NCI-H2107 (cell line): ENCODE measurements at regions not wholly inside any gene's neighbourhood (a gene's known extent, or its start where the extent isn't known, plus 50 kb on each side); places are given as distances from the start of the nearest gene placed in this dataset.

Experiments
- DNase-seq: peaks from one replicate; lab custom pipeline; 2025; lab: John Stamatoyannopoulos, UW

DNA sequence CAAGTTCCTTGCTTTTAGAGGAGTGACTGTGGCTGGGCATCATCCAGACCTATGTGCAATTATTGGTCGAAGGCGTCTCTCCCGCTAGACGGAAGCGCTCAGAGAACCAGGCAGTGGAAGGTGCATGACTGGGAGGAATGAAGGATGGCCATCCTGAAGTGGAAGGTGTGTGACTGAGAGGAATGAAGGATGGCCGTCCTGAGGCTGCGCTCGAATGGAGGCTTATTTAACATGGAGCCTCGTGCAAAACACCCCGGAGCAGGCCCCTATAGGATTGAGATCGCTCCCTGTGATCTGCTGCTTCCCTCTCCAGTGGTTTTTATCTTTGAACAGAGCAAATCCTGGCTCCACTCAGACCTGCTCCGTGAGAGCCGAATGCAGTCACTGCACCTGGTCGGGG is 140.2 kb upstream of the ID2 start:
- no peak for DNase-seq

DNA sequence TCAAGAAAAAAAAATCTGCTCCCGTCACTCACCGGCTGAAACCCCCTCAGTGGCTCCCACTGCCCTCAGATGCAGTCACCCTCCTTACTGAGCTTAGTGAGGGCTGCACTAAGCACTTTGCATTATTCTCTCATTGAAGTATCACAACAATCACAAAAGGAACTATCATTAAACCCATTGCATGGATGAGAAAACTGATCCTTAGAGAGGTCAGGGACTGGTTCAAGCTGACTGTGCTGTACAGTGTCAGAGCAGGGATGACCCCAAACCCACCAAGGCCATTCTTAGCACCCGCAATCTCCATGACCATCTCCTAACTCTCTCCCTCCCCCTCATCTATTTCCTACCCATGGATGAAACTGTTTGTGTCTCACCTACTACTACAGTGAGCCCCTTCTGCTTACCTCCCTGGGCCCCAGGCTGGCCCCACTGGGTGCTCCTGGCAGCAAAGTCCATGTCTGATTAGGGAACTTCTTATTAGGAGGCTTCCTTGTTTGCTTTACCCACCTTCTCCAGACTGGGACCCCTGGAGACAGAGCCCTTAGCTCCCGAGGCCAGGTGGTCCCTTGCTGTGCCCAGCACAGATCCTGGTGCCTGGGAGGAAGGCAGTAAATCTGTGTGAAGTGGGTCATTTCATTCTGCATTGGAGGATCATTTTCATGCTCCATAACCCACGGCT is 139.3 kb upstream of the ID2 start:
- DNase-seq: no peak

DNA sequence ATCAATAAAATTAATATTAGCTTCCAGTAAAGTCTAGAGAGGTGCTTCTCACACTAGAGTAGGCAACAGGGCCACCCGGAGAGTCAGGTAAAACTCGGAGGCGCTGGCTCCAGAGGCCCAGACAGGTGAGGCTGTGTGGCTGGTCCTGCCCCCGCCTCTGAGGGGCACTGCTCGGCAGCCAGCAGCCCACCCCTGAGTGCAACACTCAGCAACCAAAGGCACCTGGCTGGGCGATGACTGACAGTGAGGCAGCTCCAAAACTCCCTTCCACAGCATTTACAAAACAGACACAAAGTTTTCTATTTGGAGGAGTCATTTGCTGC is 138.8 kb upstream of the ID2 start:
- peak; percentile 11 for DNase-seq

DNA sequence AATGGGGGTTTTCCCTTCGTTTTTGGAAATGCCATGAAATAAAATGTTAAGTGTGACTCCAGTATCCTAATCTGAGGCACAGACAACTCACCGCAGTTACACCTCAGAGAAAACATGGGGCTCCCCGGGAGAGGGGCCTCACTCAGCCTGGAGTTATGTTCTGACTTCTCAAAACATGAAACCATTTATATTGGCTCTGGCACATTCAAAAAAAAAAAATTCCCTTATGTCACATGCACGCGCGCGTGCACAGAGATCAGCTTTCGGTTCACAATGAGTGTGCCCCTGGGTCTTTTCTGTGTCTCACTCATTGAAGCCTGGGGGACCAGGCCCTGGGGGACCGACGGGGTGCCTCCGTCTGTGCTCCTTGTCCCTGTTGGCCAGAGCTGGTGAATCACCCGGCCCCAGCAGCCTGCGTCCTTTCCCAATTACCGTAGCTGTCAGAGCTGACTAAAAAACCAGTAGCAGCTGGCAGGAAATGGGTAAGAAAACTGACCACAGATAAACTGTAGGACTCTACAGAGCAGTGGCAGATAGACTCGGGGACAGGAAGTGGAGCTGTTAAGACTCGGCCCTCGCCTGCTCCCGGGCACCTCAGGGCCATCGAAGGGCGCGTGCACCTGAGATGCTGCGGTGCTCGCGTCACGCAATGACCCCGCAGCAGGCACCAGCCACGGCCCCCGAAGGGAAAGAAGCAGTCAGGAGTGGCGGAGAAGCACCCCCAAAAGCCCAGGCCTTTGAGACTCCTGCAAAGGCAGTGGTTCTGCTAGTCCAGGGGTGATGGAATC is 138.3 kb upstream of the ID2 start:
- DNase-seq: no peak

DNA sequence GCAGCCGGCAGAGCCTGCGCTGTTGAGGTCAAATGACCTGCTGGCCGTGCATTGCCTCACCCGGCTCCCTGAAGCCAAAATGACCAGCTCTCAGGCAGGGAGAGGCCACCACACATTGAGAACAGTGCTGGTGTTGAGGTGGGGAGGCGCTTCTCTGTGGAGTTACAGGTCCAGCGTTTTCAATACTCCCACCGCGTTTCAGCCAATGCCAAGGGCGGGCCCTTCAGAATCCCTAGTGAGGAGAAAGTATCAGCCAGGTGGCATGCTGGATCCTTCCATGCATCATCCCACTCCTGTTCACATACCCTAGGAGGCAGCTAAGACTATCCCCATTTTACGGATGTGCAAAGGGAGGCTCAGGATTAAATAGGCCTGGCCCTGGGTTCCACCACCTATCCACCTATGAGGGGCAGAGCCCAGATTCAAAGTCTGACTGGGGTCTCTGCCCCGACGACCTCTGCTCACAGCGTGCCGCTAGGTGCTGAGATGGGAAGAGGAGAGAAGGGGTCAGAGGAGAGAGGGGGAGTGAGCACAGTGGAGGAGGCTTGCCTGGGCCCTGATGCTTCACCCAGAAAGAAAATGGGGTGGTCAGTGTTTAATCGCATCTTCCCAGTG is 137.6 kb upstream of the ID2 start:
- DNase-seq: no peak

DNA sequence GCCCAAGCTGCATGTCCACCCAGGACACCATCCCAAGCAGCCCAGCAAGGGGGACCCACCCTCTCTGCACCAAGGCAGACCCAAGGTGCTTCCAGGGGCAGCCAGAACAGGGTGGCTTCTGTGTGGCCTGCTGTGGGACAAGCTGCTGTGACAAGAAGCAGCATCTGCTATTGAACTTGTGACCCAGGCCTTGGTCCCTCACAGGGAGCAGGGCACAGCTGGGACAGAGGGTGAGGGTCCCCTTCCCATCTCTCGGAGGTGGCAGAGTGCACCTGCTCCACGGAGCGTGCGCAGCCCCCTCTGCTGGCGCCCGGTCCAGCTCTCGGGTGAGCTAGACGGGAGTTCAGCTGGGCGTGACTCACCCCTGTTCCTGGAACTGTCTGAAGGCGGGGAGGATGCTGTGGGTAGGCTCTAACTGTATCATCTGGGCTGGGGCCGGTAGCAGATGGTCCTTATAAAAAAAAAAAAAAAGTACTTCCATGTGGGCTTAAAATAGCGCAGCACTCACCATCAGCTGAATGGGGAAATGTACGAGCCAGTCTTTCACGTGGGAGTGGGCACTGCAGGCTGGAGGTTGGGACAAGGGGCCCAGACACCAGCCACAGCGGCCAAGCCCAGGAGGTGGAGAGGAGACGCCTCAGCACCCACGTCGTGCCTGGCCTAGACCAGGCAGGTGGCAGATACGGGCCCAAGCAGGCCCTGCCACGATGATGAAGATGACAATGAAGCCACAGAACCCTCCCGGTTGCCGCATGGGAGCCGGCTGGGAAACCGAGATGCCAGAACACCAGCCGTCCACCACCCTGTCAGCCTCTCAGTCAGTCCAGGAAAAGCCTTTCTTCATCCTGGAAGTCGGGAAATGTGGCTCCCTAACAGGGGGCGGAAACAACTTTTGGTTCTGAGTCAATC is 136.8 kb upstream of the ID2 start:
- no peak for DNase-seq

- no peak for DNase-seq
These were observed 135.9 kb upstream of the ID2 start for GRCh38 chr2:8545695-8546611.

GRCh38 chr2:8546612-8547283 is 135.1 kb upstream of the ID2 start:
- DNase-seq: no peak

DNA sequence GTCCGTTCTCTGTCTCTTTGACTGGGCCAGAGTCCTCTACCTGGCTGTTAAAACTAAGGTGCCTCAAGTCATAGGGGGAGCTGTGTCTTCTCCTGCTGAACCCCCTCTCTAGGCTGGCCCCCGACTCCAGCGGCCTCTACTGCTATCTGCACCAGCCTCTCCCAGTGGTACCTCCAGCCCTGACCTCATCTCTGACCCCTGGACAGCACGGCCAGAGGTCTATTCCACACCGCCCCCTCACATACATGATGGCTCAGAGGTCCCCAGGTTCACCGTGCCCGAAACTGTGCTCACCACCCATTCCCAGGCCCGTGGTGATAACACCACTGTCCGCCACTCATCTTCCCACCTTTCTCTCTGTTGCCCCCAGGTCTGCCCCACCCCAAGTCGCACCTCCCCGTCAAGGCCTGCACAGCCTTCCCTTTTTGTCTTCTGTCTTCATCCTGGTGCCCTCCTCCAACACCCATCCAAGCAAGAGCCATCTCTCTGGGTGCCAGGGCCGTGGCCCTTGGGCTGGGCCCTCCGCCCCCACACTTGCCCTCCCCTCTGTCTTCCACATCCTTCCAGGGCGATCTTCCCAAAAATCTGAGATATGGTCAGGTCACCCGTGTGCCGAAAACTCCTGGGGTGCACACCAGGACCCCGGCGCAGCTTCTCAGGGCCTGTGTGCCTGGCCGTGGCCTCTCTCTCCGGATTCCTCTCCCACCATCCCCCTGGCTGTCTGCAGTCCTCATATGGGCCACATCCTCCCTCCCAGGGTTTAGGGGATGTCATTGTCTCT is 134.4 kb upstream of the ID2 start:
- no peak for DNase-seq

- DNase-seq: no peak
These were observed 133.7 kb upstream of the ID2 start for GRCh38 chr2:8548065-8548618.

DNA sequence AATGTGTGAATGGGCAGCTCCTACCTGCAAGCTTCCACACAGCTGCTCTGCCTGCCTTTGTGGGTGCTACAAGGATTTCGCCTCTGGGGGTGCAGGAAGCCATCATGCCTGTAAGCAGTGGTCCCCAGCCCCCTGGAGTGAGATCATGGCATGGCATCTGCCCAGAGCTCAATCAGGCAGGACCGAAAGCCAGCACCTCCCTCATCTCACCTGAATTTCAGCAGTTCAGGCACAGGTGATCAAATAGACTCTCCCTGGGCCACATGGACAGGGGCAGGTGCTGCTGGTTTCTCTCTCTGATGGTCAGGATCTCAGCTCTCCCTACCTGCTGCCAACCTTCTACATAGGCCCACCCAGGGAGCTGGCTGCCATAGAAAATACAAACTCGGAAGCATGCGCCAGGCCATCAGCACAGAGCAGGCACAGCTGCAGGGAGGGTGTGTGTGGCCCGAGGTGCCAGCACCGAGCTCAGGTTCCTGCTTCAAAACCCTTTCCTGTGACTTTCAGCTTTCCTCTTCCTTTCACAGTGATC is 133.2 kb upstream of the ID2 start:
- no peak for DNase-seq

DNA sequence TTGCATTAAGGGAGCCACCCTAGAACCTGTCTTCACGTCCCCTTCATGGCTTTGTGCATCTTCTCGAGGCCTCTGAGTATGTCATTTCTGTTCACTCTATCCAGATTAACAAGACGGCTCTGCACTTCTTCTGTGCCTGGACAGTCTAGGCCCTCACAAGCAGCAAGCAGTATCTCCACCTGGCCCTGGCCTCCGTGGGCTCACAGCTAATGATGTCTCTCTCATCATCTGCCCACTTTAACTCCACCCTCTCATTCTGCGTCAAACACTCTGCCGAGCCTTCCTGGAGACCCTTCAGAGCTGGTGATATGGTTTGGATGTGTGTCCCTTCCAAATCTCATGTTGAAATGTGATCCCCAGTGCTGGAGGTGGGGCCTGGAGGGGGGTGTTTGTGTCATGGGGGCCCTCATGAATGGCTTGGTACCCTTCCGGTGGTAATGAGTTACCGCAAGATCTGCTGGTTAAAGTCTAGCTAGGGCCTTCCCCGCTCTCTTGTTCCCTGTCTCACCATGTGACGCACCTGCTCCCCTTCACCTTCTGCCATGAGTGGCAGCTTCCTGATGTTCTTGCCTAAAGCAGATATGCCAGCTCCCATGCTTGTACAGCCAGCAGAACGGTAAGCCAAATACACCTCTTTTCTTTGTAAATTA is 132.5 kb upstream of the ID2 start:
- no peak for DNase-seq

DNA sequence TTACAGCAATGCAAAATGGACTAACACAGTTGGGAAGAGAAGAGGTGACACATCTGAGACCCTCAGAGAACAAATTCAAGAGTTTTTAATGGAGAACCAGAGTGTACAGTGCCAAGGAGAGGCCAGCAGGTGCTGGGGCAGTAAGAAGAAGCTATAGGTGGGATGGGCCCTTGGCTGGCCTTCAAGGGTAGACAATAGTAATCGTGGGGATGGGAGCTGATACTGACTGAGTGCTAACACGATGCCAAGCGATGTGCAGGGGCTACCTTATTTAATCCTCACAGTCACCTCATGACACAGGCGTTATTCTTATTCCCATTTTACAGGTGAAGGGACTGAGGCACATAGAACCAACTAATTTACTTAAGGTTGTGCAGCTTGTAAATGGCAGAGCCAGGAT is 131.9 kb upstream of the ID2 start:
- DNase-seq: no peak

- no peak for DNase-seq
These were observed 131.4 kb upstream of the ID2 start for GRCh38 chr2:8550481-8550880.

DNA sequence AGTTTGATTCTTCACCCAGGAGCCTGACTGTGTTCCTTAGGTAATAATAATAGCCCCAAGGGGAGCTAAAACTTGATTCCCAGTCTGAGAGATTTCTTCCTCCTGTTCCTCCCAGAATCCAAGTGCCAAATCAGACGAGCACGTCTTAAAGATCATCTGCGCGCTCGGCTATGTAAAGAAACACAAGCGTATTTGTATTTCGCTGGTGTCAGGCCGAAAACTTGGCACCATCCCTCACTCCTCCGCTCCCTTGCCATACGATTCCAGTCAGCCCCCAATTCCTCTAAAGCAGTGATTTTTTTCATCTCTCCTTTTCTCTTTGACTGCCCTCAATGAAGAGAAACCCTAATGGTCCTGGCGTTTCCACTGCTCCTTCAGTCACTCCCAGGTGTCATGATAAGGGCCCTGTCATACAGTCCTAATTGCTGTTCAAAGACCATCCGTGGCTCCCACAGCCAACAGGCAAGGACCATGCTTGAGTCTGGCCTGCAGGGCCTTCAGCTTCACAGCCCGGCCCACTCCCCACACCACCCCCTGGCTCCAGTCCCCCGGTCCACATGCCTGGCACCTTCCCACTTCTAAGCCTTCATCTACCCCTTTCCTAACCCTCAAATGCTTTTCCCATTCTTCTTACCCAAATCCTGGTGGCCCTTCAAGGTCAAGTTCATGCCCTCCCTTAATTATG is 130.8 kb upstream of the ID2 start:
- DNase-seq: no peak

DNA sequence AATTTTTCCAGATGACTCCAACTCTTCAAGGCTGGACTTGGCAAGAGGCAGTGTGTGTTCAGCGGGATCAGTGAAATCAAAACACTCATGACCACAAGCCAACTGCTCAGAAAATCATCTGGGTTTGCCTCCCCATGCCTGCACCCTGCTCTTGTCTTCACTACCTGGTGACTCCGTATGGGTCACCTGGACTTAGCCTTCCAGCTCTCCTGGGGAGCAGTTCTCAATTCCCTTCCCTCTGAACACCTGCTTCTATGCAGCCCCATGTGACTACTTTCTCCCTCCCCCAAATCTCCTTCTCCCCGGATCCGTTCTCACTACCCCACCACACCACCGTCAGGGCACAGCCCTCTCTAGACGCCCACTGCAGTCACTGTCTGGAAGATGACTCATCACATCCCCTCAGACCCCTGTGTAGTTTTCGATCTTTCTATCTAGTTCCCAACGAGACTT is 130.2 kb upstream of the ID2 start:
- DNase-seq: no peak

GRCh38 chr2:8552293-8552801 is 129.5 kb upstream of the ID2 start:
- DNase-seq: no peak

DNA sequence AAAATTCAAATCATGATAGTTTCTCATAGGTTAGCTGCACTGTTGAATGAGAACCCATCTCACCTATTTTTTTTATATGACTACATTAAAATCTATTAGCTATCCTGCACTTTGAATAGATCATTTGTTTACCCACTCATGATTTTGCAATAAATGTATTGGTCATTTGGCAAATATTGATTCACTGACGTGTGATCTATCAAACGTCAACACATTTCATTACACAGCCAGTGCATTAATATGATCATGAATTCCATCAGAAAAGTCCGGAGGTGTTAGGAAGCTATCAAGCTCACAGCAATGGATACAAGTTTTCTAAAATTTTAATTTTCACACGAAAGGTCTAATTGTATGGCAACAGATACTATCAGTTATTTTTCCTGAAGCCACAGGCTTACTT is 128.2 kb upstream of the ID2 start:
- no peak for DNase-seq
